ENCODE measurements at regions not wholly inside any gene's neighbourhood (a gene's known extent, or its start where the extent isn't known, plus 50 kb on each side); places are given as distances from the start of the nearest gene placed in this dataset.
"Not testable (repeated sequence)": the region's sequence is repeated elsewhere in the genome, so short reads cannot be mapped to it uniquely, and the experiment has no call there.

DNA sequence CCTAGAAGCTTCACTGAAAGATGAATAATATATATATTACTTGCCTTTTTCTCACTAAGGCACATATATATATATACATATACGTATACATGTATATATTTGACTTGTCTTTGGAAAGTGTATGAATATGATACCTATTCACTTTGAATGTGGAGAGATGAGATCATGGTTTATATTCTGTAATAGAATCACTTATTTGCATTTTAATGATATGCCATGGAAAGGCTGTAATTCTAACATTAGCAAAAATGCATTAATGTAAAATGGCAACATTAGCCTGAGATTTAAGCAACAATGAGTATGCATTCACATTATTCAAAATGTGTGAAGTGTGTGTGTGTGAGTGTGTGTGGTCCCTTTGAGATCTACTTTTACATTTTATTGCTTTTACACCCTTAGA, 54.5 kb upstream of the PRKD1 start:
- DNase-seq = no peak

DNA sequence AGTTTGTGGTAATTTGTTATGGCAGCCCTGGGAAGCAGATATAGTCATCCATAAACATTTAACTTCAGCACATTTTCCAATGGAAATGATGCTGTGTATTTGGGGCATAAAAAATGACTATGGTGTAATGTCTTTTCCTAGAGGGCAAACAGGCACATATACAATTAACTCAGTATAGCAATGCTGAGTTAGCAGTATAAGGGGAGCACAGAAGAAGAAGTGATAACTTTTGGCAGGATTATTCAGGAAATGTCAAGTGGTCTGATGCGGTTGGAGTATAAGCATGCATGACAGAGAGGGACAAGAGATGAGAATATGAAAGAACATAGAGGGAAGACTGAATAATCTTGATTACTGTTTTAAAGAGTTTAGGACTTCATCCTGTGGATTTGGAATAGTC, 55.3 kb upstream of the PRKD1 start:
- no peak for DNase-seq

- not testable (repeated sequence) for DNase-seq
These were observed 62.8 kb upstream of the PRKD1 start for GRCh38 chr14:29990344-29990857.

DNA sequence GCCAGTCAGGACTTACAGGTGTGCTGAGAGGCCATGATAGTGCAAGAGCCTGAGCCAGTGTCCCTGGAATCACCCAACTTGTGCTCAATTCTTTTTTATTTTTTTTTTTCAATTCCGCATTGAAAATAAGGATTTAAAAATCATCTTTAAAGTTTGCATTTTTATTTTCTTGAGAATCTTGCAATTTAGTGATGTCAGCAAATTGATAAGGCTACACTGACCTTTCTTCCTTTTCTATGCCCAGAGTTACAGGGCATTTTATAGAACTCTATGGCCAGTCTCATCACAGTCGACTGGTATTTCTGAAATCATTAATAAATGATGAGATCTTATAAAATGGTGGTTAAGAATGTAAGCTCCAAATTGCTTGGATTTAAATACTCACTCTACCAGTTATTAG, 63.3 kb upstream of the PRKD1 start:
- DNase-seq = no peak

DNA sequence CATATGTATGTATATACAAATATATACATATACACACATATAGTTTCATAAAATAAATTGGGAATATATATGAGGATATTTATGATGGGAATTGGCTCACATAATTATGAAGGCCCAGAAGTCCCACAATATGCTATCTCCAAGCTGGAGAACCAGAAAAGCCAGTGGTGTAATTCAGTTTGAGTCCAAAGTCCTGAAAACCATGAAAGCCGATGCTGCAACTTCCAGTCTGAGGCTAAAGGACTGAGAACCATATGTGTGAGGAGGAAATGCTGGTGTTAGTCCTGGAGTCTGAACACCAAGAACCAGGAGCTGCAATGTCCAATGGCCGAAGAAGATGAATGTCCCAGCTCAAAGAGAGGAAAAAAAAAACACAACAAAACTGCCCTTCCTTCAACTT, 65.5 kb upstream of the PRKD1 start:
- no peak for DNase-seq

DNA sequence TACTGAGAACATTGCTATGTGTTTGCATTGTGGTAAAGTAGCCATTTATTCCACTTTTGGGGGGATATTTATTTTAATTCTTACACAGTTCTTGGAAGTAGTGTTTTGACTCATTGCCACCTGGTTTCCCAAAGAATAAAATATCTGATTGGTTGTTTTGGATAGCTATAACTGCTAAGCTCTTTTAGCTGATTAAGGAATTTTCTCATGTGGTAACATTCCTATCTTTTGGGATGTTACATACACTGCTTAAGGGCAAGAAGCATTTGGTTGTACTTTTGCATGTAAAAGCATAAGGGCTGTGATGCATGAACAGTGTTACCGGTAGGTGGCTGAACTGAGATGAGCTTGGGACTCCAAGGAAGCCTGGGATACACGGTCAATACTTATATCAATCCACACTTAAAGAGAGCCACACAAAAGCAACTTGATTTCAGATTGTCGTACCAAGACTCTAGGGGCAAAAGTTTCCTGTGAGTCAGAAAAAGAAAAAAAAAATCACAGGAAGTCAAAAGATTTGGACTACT, 71.4 kb upstream of the PRKD1 start:
- no peak for DNase-seq

GRCh38 chr14:30002859-30003258, 75.2 kb upstream of the PRKD1 start:
- DNase-seq = no peak

DNA sequence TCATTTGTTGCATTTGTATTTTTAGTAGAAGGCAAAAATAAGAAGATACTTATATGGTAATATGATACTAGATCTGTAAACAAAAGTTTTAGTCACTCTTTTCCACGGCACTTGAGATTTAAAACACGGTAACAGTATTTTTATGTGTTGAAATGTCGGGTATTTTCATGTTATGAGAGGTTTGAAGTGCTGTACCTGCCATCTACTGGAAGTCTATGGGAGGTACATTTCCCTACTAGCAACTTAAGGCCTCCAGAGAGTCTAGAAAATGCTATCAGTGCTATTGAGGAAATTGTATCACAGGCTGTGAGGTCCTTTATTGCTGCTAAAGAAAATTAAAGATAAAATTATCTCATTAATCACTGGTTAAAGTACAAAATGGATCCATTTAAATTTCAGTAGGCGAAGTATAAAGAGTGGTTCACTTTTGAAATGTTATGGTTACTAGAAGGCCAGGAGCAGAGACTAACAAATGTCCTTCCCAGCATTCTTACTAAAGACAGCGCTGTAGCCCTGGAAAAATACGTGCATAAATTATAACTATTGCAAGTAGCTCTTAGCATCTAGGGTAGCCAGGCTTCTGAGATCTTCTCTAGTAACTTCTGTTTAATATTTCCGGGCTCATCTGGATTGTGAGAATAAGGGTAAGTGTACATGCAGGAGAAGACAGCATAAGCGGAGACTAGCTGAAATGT, 77.6 kb upstream of the PRKD1 start:
- peak; percentile 34 for DNase-seq

GRCh38 chr14:30006695-30007094, 79.0 kb upstream of the PRKD1 start:
- DNase-seq = no peak

DNA sequence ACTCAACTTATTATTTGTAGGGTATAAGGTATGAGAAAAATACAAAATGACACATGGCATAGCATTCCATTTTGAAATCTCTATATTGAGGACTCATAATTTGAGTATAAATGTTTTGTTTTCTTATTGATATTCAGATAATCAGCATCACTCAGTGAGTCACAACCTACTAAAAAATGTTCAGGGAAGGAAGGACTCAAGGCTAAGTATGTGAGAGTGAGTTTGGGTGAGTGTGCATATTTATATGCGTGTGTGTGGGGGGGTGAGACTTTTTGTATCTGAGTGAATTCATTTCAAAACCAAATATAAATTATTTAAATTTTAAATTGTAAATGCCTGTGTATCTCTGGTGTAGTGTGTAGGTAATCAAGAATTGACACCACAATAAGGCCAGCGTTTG, 87.8 kb upstream of the PRKD1 start:
- no peak for DNase-seq

- DNase-seq = peak; percentile 20
These were observed 88.4 kb upstream of the PRKD1 start for GRCh38 chr14:30016002-30016401.

DNA sequence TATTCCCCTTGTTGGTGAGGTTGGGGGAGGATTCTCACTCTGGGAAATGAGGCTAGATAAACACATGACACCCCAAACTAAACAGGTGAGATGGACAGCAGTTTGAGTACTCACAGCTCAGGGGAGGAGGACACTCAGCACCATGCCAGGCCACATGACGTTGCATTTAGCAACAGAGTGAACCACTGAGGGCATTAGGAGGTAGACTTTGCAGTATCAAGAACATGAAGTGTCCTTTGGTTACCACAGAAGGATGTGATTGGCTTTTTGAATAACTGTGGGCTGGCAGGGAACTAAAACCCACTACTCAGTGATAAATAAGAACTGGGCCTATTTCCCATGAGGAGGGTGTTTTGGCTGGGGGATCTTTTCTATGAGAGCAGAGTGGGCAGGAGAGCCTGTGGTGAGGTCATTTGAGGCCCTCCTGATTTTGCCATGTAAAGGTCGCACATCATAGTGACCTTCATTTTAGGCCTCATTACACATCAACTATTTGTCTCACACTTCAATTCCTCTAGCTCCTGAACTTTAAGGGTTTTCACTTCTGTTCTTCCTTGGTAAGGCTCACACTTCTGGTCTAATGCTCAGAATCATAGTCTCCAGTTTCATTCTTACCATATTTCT, 89.8 kb upstream of the PRKD1 start:
- no peak for DNase-seq

- no peak for DNase-seq
These were observed 92.6 kb upstream of the PRKD1 start for GRCh38 chr14:30020271-30020670.

- no peak for DNase-seq
These were observed 93.0 kb upstream of the PRKD1 start for GRCh38 chr14:30020687-30021086.

DNA sequence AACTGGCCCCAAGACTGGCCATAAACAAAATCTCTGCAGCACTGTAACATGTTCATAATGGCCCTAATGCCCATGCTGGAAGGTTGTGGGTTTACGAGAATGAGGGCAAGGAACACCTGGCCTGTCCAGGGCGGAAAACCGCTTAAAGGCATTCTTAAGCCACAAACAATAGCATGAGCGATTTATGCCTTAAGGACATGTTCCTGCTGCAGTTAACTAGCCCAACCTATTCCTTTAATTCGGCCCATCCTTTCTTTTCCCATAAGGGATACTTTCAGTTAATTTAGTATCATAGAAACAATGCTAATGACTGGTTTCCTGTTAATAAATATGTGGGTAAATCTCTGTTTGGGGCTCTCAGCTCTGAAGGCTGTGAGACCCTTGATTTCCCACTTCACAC, 95.7 kb upstream of the PRKD1 start:
- DNase-seq = not testable (repeated sequence)

GRCh38 chr14:30034152-30034551, 106.5 kb upstream of the PRKD1 start:
- no peak for DNase-seq

- DNase-seq = no peak
These were observed 107.7 kb upstream of the PRKD1 start for GRCh38 chr14:30035361-30035760.

GRCh38 chr14:30045720-30046119, 118.1 kb upstream of the PRKD1 start:
- DNase-seq = no peak

GRCh38 chr14:30053103-30053502, 125.5 kb upstream of the PRKD1 start:
- DNase-seq = no peak

GRCh38 chr14:30054201-30054600, 126.6 kb upstream of the PRKD1 start:
- DNase-seq = no peak

- no peak for DNase-seq
These were observed 130.8 kb upstream of the PRKD1 start for GRCh38 chr14:30058401-30058800.

DNA sequence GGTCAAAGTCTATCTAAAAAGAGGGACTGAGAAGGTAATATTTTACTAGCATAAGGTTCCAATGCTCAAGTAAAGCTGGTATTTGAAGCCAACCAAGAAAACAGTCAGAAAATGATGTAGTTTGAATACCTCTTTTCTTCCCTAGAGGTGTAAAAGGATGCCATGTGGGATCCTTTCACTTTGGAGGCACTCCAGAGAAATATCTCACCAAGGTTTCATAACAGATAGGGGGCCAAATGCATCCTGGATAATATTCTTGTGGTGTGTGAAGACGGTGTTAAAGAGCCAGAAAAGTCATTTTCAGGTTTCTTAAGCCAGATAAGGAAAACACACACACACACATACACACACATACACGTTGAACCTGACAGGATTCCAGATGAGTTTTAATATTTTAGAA, 136.1 kb upstream of the PRKD1 start:
- no peak for DNase-seq

DNA sequence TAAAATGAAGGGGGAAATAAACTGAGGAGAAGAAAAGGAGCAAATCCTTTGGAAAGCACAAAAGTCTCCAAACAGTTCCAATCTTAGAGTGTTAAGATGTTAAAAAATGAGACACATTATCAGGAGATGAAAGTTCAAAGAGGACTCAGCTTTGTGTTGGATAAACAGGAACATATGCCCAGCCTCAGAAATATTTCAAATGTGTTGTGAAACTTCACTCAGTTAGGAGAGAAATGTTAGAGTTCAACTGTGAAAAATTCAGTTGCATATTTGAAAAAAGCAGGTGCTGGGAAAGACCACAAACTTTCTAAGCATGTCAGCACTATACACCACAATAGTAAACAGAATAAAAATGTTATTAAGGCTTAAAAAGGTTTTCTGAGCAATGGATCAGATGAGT, 136.8 kb upstream of the PRKD1 start:
- DNase-seq = no peak

DNA sequence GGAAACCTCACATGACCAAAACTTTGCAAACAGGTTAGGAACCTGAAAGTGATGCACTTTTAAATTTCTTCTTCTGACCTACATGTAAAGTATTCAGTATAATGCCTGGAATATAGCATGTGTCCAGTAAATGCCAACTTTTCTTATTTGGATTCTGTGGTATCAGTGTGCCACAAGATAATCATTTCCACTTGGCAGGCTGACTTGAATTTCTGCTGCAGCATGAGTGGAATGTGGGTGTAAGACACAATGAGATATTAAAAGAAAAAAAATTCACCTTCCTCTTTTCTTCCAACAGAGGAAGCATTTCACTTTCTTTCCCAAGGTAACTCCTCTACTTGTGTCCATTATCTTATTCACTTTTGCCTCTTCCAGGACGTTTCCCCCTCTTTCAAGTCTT, 141.9 kb upstream of the PRKD1 start:
- no peak for DNase-seq
